CD4-positive, CD25-positive, alpha-beta regulatory T cell (primary cell): ENCODE measurements at regions not wholly inside any gene's neighbourhood (a gene's known extent, or its start where the extent isn't known, plus 50 kb on each side); places are given as distances from the start of the nearest gene placed in this dataset.

Experiments used
- ATAC-seq, 2 donors: fragments of 150-1000 bp; cut with Tn5 transposase; one replicate each; pipeline ENCODE4 v1.10.0; 2021; ENCODE audit warnings: low read depth in 2 of 2, moderate number of reproducible peaks in 2 of 2, moderate library complexity in 1 of 2
- DNase-seq, 3 donors: peaks; one replicate each; pipeline versions ENCODE4 v3.0.0 to v3.0.0-alpha.2; 2012 to 2022; ENCODE audit warnings: mixed read lengths in 1 of 3
- H3K27ac ChIP-seq: one replicate; pipeline ENCODE4 v1.7.0; 2013; ENCODE audit warnings: mild to moderate bottlenecking, low read length; ENCODE audit not compliant: insufficient read depth, poor library complexity, severe bottlenecking
- H3K27me3 ChIP-seq: one replicate; pipeline ENCODE4 v1.7.0; 2013; ENCODE audit warnings: low read length; ENCODE audit not compliant: control insufficient read depth, insufficient read depth
- H3K36me3 ChIP-seq: one replicate; pipeline ENCODE4 v1.7.0; 2013; ENCODE audit warnings: mild to moderate bottlenecking, low read length, moderate library complexity; ENCODE audit not compliant: control insufficient read depth, insufficient read depth
- H3K4me1 ChIP-seq: 2 replicates; pipeline ENCODE4 v1.7.0; 2013; ENCODE audit warnings: mild to moderate bottlenecking, low read length; ENCODE audit not compliant: insufficient read depth, control insufficient read depth, poor library complexity, severe bottlenecking
- H3K4me3 ChIP-seq: one replicate; pipeline ENCODE4 v1.7.0; 2013; ENCODE audit warnings: low read depth, mild to moderate bottlenecking, low read length, moderate library complexity
- H3K9me3 ChIP-seq, 2 experiments: 1 replicate in 1 of 2; 2 replicates in 1 of 2; pipeline ENCODE4 v1.7.0; 2013; ENCODE audit warnings: low read length in 2 of 2, mild to moderate bottlenecking in 1 of 2, moderate library complexity in 1 of 2; ENCODE audit not compliant: control insufficient read depth in 2 of 2
- H3K27ac Mint-ChIP-seq, 3 donors: one replicate each; pipeline ENCODE4 v1.8.0; 2020 to 2022; ENCODE audit warnings: mild to moderate bottlenecking in 3 of 3, mixed read lengths in 3 of 3, moderate library complexity in 2 of 3
- H3K27me3 Mint-ChIP-seq: one replicate; pipeline ENCODE4 v1.8.0; 2022; ENCODE audit warnings: mild to moderate bottlenecking, mixed read lengths
- H3K36me3 Mint-ChIP-seq: one replicate; pipeline ENCODE4 v1.8.0; 2020; ENCODE audit warnings: mixed read lengths
- H3K4me1 Mint-ChIP-seq, 4 donors: one replicate each; pipeline ENCODE4 v1.8.0; 2020 to 2022; ENCODE audit warnings: mixed read lengths in 4 of 4, mild to moderate bottlenecking in 1 of 4
- H3K4me3 Mint-ChIP-seq, 4 donors: one replicate each; pipeline ENCODE4 v1.8.0; 2020 to 2022; ENCODE audit warnings: mild to moderate bottlenecking in 4 of 4, mixed read lengths in 4 of 4, moderate library complexity in 3 of 4
- H3K9me3 Mint-ChIP-seq, 7 donors: one replicate each; pipeline ENCODE4 v1.8.0; 2020 to 2022; ENCODE audit warnings: mixed read lengths in 7 of 7, mild to moderate bottlenecking in 3 of 7, moderate library complexity in 2 of 7

DNA sequence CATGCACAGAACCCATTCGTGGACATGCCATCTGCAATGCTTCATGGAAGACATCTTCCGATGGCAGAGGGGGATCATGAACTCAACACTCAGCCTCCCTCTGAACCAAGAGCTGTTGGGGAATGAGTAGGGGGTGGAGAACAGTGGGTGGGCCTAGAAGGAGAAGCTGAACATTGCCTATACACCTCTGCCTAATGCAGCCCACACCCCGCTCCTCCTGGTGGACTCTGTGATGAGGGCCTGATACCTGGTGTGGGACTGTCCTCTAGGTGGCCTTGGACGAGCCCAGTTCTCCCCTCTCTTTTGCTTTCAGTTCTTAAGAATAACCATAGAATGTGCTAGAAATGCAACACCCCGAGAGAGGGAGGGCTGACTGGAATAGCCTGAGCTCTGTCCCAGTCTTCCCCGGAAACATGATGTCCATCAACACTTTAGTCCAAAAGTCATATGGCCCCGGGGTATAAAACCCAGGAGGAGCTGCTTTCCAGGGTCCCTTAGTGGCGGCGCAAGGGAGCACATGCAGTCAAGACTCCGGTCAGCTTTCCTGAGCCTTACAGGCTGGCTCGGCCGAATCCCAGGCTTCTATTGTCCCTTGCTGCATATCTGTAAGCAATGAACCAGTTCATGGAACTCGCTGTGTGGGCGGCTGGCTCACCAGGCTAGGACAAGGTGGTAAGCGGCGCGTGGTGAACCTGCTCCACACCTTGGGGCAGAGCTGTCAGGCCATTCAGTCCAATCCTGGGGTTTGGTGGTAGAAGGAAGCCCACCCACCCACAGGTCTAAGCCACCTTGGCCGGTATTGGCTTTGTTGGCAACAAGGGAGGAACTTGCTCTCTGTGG lies 216.9 kb downstream of the CTTN start:
- H3K27ac ChIP-seq = no peak overlapping the region
- Mint-ChIP-seq H3K36me3 (no peaks in the 10 kb centered on the region), H3K9me3 (peaks cover 0 to 9% (median 0%) of the 10 kb centered on the region in 7 donors), H3K4me1 (no peaks in the 10 kb centered on the region), H3K4me3 (no peak overlapping the region), H3K27ac (no peak overlapping the region), H3K27me3 (no peaks in the 10 kb centered on the region)
- no peak overlapping the region for H3K4me3 ChIP-seq
- H3K36me3 ChIP-seq = no peaks in the 10 kb centered on the region
- H3K27me3 ChIP-seq = no peaks in the 10 kb centered on the region
- peaks cover 0 to 11% of the 10 kb centered on the region in 2 experiments for H3K9me3 ChIP-seq
- H3K4me1 ChIP-seq = no peaks in the 10 kb centered on the region
- ATAC-seq (no peak), DNase-seq (no peak)

DNA sequence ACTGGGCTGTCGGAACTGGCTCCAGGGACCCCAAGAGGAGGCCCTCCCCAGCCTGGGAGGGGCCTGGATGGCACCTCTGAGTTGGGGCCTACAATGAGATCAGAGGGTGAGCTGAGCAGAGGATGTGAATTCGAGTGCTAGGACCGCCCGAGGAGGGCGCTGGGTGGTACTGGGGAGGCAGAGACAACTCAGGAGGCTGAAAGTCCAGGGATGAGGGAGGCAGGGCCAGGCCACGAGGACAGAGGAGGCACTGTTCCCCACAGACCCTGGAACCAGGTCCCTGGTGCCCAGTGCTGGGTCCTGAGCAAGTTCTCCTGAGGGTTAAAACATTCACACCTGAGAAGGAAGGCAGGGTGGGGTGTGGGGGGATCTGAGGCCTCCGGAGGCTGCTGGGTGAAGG lies 218.0 kb downstream of the CTTN start:
- Mint-ChIP-seq H3K4me1 (no peaks in the 10 kb centered on the region), H3K4me3 (no peak overlapping the region), H3K27ac (peak overlapping the region in 1 of 3 donors; percentile 48), H3K9me3 (peaks cover 0 to 6% (median 0%) of the 10 kb centered on the region in 7 donors), H3K27me3 (no peaks in the 10 kb centered on the region), H3K36me3 (no peaks in the 10 kb centered on the region)
- DNase-seq (no peak), ATAC-seq (no peak)
- H3K36me3 ChIP-seq = no peaks in the 10 kb centered on the region
- H3K27me3 ChIP-seq = no peaks in the 10 kb centered on the region
- H3K4me1 ChIP-seq = no peaks in the 10 kb centered on the region
- no peak overlapping the region for H3K4me3 ChIP-seq
- H3K27ac ChIP-seq = no peak overlapping the region
- peaks cover 0 to 11% of the 10 kb centered on the region in 2 experiments for H3K9me3 ChIP-seq

DNA sequence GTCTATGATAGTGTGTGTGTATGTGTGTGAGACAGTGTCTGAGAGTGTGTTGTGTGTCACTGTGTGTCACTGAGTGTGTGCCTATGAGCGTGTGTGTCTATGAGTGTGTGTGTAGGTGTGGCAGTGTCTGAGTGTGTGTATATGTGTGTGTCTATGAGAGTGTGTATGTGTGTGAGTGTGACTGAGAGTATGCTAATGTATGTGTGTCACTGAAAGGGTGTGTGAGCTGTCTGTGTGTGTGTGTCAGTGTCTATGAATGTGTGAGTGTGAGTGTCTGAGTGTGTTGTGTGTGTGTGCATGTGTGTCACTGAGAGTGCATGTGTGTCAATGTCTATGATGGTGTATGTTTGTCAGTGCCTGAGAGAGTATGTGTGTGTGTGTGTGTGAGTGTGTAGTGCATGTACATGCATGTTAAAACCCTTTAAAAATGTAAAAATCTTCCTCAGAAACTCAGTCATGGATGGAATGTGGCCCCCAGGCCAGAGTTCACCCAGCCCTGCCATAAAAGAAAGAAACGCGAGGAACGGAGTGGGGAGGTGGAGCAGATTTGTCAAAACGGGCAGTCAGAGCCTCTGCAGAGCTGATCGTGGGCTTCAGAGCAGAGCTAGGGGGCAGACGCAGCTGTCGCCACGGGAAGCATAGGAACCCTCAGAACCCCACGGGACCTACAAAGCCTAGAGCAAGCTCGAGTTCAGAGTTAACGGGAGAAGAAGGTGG lies 218.8 kb downstream of the CTTN start:
- H3K9me3 ChIP-seq = peaks cover 0 to 11% of the 10 kb centered on the region in 2 experiments
- H3K36me3 ChIP-seq = no peaks in the 10 kb centered on the region
- Mint-ChIP-seq H3K27ac (no peak overlapping the region), H3K36me3 (no peaks in the 10 kb centered on the region), H3K9me3 (peaks cover 0 to 6% (median 0%) of the 10 kb centered on the region in 7 donors), H3K4me3 (no peak overlapping the region), H3K4me1 (no peaks in the 10 kb centered on the region), H3K27me3 (no peaks in the 10 kb centered on the region)
- ATAC-seq (no peak), DNase-seq (no peak)
- H3K4me1 ChIP-seq = no peaks in the 10 kb centered on the region
- no peak overlapping the region for H3K4me3 ChIP-seq
- H3K27ac ChIP-seq = no peak overlapping the region
- no peaks in the 10 kb centered on the region for H3K27me3 ChIP-seq

DNA sequence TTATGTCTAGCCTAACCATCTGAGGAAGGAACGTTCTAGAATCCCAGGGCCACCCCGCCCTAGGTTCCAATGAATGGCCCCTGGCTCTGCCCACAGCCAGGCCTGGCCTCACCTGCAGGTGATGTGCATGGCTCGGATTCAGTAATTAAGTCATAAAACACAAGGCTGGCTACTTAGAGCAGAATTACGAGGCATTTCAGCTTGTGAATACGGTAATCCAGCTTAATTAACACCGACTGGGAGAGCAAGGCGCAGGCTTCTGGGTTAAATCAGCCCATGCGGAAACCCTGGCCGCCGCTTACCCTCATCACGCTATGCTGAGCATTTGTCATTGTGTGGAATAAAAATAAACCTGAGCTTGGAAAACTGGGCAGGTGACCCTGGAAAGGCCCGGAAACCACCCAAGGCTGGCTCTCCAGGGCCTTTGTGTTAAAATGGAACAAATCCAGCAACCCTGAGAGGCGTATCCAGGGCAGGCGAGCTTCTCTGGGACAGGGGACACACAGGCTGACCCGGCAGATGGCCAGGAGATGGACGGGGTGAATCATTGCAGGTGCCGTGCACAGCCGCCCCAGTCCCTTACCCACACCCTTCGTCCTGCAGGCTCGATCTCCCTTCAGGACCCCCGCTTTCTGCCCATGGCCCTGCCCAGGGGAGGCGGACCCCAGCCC lies 220.2 kb downstream of the CTTN start:
- no peaks in the 10 kb centered on the region for H3K27me3 Mint-ChIP-seq
- DNase-seq (no peak), ATAC-seq (no peak)
- no peaks in the 10 kb centered on the region for H3K4me1 Mint-ChIP-seq
- Histone ChIP-seq H3K9me3 (peaks cover 0 to 11% of the 10 kb centered on the region in 2 experiments), H3K4me3 (no peak overlapping the region), H3K4me1 (no peaks in the 10 kb centered on the region), H3K27ac (no peak overlapping the region), H3K27me3 (no peaks in the 10 kb centered on the region), H3K36me3 (no peaks in the 10 kb centered on the region)
- no peaks in the 10 kb centered on the region for H3K36me3 Mint-ChIP-seq
- H3K9me3 Mint-ChIP-seq = peaks cover 0 to 6% (median 0%) of the 10 kb centered on the region in 7 donors
- no peak overlapping the region for H3K27ac Mint-ChIP-seq
- no peak overlapping the region for H3K4me3 Mint-ChIP-seq

DNA sequence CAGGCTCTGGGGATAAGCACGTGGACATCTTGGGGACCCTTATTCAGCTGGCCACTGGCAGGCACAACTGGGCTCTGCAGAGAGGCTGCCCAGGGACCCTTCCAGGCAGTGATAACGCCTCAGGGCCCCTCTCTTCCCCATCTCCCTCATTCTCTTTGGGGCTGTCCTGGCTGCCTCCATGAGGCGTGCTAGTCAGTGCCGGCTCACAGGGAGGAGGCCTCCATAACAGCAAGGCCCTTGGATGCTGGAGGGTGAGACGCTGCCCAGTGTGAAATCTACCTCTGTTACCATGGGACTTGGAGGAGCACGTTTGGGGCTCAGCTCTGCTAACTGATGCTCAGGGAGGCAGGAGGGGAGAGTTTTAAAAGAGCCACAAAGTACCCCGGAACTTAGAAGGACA lies 221.3 kb downstream of the CTTN start:
- H3K36me3 ChIP-seq = no peaks in the 10 kb centered on the region
- no peak for DNase-seq
- H3K4me1 ChIP-seq = no peaks in the 10 kb centered on the region
- H3K36me3 Mint-ChIP-seq = no peaks in the 10 kb centered on the region
- no peak overlapping the region for H3K4me3 Mint-ChIP-seq
- H3K4me1 Mint-ChIP-seq = no peaks in the 10 kb centered on the region
- no peak overlapping the region for H3K27ac Mint-ChIP-seq
- H3K27me3 Mint-ChIP-seq = no peaks in the 10 kb centered on the region
- H3K9me3 ChIP-seq = peaks cover 0 to 10% of the 10 kb centered on the region in 2 experiments
- peaks cover 0 to 6% (median 0%) of the 10 kb centered on the region in 7 donors for H3K9me3 Mint-ChIP-seq
- no peak overlapping the region for H3K4me3 ChIP-seq
- ATAC-seq = no peak
- no peaks in the 10 kb centered on the region for H3K27me3 ChIP-seq
- H3K27ac ChIP-seq = no peak overlapping the region

DNA sequence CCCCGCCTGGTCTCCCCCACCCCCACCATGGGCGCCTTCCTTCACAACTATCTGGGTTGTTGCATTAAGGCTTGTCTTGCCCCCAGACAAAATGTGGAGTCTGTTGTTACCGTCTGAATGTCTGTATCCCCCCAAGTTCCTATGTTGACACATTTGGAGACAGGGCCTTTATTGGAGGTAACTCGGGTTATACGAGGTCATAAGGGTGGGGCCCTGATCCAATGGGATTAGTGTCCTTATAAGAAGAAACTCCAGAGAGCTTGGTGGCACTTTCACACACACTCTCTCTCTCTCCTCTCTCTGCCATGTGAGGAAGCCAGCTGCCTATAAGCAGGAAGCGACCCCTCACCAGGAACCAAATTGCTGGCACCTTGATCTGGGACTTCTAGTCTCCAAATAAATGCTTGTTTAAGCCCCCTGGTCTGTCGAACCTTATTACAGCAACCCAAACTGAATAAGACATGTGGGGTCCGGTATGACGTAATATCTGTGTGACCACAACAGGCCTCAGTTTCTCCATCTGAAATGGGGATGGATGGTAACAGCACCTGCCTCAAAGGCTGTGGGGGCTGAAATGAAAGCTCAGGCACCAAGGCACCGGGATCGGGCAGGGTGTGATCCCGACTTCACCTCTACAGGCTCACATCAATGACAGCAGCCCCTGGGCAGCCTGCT lies 222.3 kb downstream of the CTTN start:
- Mint-ChIP-seq H3K27me3 (no peaks in the 10 kb centered on the region), H3K36me3 (no peaks in the 10 kb centered on the region), H3K27ac (no peak overlapping the region), H3K9me3 (peaks cover 0 to 5% (median 0%) of the 10 kb centered on the region in 7 donors), H3K4me1 (no peaks in the 10 kb centered on the region), H3K4me3 (no peak overlapping the region)
- ATAC-seq = no peak
- Histone ChIP-seq H3K36me3 (no peaks in the 10 kb centered on the region), H3K9me3 (no peaks in the 10 kb centered on the region), H3K27ac (no peak overlapping the region), H3K4me3 (no peak overlapping the region), H3K27me3 (no peaks in the 10 kb centered on the region), H3K4me1 (no peaks in the 10 kb centered on the region)
- no peak for DNase-seq

DNA sequence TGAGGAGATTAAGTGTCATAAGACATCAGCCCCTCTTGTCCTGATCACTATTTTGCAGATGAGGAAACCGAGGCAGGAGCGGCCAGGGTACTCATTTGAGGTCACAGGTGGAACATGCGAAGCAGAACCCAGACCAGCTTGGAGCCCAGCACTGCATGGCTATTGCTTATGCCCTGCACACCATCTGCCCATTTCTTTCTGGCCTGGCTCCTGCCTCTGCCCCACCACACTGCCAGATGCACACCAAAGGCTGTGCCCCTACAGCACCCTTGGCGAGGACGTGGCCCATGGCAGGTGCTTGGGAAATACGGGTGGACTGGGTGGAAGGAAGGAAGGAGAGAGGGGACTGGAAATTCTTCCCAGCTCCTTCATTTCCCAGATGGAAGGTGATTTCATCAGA lies 222.9 kb downstream of the CTTN start:
- DNase-seq (no peak), ATAC-seq (no peak)
- no peaks in the 10 kb centered on the region for H3K36me3 ChIP-seq
- Mint-ChIP-seq H3K27me3 (no peaks in the 10 kb centered on the region), H3K36me3 (no peaks in the 10 kb centered on the region), H3K4me3 (no peak overlapping the region), H3K27ac (no peak overlapping the region), H3K4me1 (no peaks in the 10 kb centered on the region), H3K9me3 (peaks cover 0 to 5% (median 0%) of the 10 kb centered on the region in 7 donors)
- H3K9me3 ChIP-seq = no peaks in the 10 kb centered on the region
- no peak overlapping the region for H3K27ac ChIP-seq
- no peaks in the 10 kb centered on the region for H3K4me1 ChIP-seq
- no peak overlapping the region for H3K4me3 ChIP-seq
- H3K27me3 ChIP-seq = no peaks in the 10 kb centered on the region
